Right lobe of liver (tissue), 4 donors: ENCODE measurements at regions not wholly inside any gene's neighbourhood (a gene's known extent, or its start where the extent isn't known, plus 50 kb on each side); places are given as distances from the start of the nearest gene placed in this dataset.

Experiments used
- CTCF ChIP-seq, 4 donors: fragments of 200-600 bp in 3 of 4; fragments of 450-650 bp in 1 of 4; IDR thresholded peaks; one replicate each; pipeline versions ENCODE4 v1.5.1 to v1.8.0; 2016 to 2022; ENCODE audit warnings: antibody characterized with exemption in 4 of 4, mild to moderate bottlenecking in 2 of 4
- POLR2A ChIP-seq: fragments of 450-650 bp; IDR thresholded peaks from one replicate; pipeline ENCODE4 v1.6.1; 2017; ENCODE audit warnings: antibody characterized with exemption, mild to moderate bottlenecking
- donor health status: DM: no; HTN: no; CAD: no.
- donor health status: DM: no; HTN: no; CAD: no.
- donor health status: DM: no; HTN: yes; CAD: no.

GRCh38 chr3:99471353-99472323, 166.8 kb upstream of the COL8A1 start:
- TF ChIP-seq CTCF (IDR thresholded peaks at IDR 0.05), result no peak
- TF ChIP-seq POLR2A, result no peak
